Pancreas (tissue), 10 donors: ENCODE measurements at regions not wholly inside any gene's neighbourhood (a gene's known extent, or its start where the extent isn't known, plus 50 kb on each side); places are given as distances from the start of the nearest gene placed in this dataset.

Experiments
- ATAC-seq, 4 donors: fragments of 200-7000 bp; cut with Tn5 transposase; one replicate each; pipeline versions ENCODE4 v1.8.0 to v1.9.1; 2020; ENCODE audit warnings: mild to moderate bottlenecking in 4 of 4, moderate library complexity in 4 of 4
- DNase-seq, 6 donors: peaks; one replicate each; pipeline ENCODE4 v3.0.0-alpha.2; 2020
- FAIRE-seq: peaks from 2 replicates; lab custom pipeline; 2012; peaks lifted over from hg19 to GRCh38; lab: Jason Lieb, UNC
- H3K27ac ChIP-seq, 4 donors: fragments of 200-600 bp; sonication (generic); 1 replicate in 3 of 4; 2 replicates in 1 of 4; pipeline versions ENCODE4 v1.5.0 to v1.8.0; 2020
- H3K27me3 ChIP-seq, 4 donors: fragments of 200-600 bp; one replicate each; pipeline ENCODE4 v1.8.0; 2021
- H3K36me3 ChIP-seq, 3 donors: fragments of 200-600 bp; sonication (generic) in 1 of 3; one replicate each; pipeline versions ENCODE4 v1.5.0 to v1.8.0; 2020 to 2021
- H3K4me1 ChIP-seq, 3 donors: fragments of 200-600 bp; one replicate each; pipeline ENCODE4 v1.8.0; 2021
- H3K4me3 ChIP-seq, 4 donors: fragments of 200-600 bp; sonication (generic) in 2 of 4; one replicate each; pipeline versions ENCODE4 v1.5.0 to v1.8.0; 2020 to 2021
- H3K9me3 ChIP-seq, 4 donors: fragments of 200-600 bp; one replicate each; pipeline ENCODE4 v1.8.0; 2021
- CTCF ChIP-seq, 4 donors: fragments of 200-600 bp; sonication (generic) in 3 of 4; IDR thresholded peaks; one replicate each; pipeline versions ENCODE4 v1.5.0 to v1.8.0; 2021; ENCODE audit warnings: antibody characterized with exemption in 4 of 4
- WGBS, 2 donors: extraction: QIAGEN DNeasy Blood & Tissue Kit; methylation state at CpG; one replicate each; pipeline ENCODE4 v1.1.7; 2013; 5-methylcytosine and 5-hydroxymethylcytosine counted together
- intact Hi-C, 3 donors: fragments of 100-400 bp; cut with DNase I; formaldehyde crosslinking; loops; one replicate each; pipeline versions ENCODE4 v1.11.1 to v1.14.2; 2022
- donor health status: healthy with polysubstance abuse.
- donor health status: DM: no; HTN: no; CAD: no; lungs with moderate emphysema.
- donor health status: DM: no; HTN: no; CAD: no.
- donor health status: control.
- donor health status: control.
- donor health status: Bipolar disorder and iron deficiency.
- donor health status: DM: yes; HTN: yes; CAD: no.
- donor health status: DM: no; HTN: no; CAD: no.
- donor health status: DM: no; HTN: no; CAD: no.
- donor health status: DM: yes; HTN: yes; CAD: no.

- Histone ChIP-seq H3K9me3 (no peaks in the 10 kb centered on the region), H3K36me3 (no peaks in the 10 kb centered on the region), H3K27me3 (no peaks in the 10 kb centered on the region), H3K4me1 (no peaks in the 10 kb centered on the region), H3K27ac (no peak overlapping the region), H3K4me3 (no peak overlapping the region)
- FAIRE-seq (no peak), DNase-seq (no peak), ATAC-seq (no peak)
- WGBS, 2 donors = 56 to 65% methylated on average over 2 of the region's 2 CpGs
- no peak for TF ChIP-seq CTCF (IDR thresholded peaks at IDR 0.05)
- intact Hi-C loops = no loop called here
Observed at GRCh38 chr9:107710953-107711352, 221.4 kb upstream of the KLF4 start.

DNA sequence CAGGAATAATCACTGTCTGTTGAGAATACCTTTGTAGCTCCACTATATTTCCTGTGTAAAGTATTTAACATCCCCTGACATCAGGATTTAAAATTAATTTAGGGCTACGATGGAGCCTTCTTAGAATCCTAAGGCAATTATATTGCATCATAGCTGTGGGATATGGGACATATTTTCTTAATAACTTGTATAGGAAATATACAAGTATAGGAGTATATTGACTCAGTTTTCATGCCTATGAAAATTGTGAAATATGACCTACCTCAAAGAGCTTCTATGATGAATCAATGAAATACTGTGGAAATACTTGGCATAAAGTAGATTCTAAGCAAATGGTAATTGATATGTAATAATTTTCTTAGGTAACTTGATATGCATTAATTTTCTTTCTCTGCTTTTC, 221.0 kb upstream of the KLF4 start:
- Histone ChIP-seq H3K27me3 (no peaks in the 10 kb centered on the region), H3K36me3 (no peaks in the 10 kb centered on the region), H3K4me1 (no peaks in the 10 kb centered on the region), H3K4me3 (no peak overlapping the region), H3K9me3 (no peaks in the 10 kb centered on the region), H3K27ac (no peak overlapping the region)
- TF ChIP-seq CTCF (IDR thresholded peaks at IDR 0.05) = no peak
- FAIRE-seq (no peak), ATAC-seq (no peak), DNase-seq (no peak)
- 39 to 65% methylated on average over 1 of the region's 1 CpG for WGBS, 2 donors
- intact Hi-C loops = no loop called here

GRCh38 chr9:107708791-107709190, 219.2 kb upstream of the KLF4 start:
- no peak for TF ChIP-seq CTCF (IDR thresholded peaks at IDR 0.05)
- no peak for FAIRE-seq

GRCh38 chr9:107707915-107708441, 218.4 kb upstream of the KLF4 start:
- ATAC-seq (peak in 2 of 4 donors; percentile 17 to 32), FAIRE-seq (no peak), DNase-seq (no peak)
- intact Hi-C loops = no loop called here
- H3K9me3 ChIP-seq = no peaks in the 10 kb centered on the region
- H3K36me3 ChIP-seq = no peaks in the 10 kb centered on the region
- no peaks in the 10 kb centered on the region for H3K27me3 ChIP-seq
- no peaks in the 10 kb centered on the region for H3K4me1 ChIP-seq
- H3K27ac ChIP-seq = no peak overlapping the region
- 79 to 83% methylated on average over 7 of the region's 7 CpGs for WGBS, 2 donors
- TF ChIP-seq CTCF (IDR thresholded peaks at IDR 0.05) = no peak
- no peak overlapping the region for H3K4me3 ChIP-seq

More at GRCh38 chr9:107708791-107709190, 219.2 kb upstream of the KLF4 start:
- no peak for ATAC-seq
- no peak for DNase-seq
- Histone ChIP-seq H3K4me3 (no peak overlapping the region), H3K27ac (no peak overlapping the region), H3K4me1 (no peaks in the 10 kb centered on the region), H3K27me3 (no peaks in the 10 kb centered on the region), H3K36me3 (no peaks in the 10 kb centered on the region), H3K9me3 (no peaks in the 10 kb centered on the region)
- 71 to 86% methylated on average over 2 of the region's 2 CpGs for WGBS, 2 donors
- intact Hi-C loops = no loop called here

- no peaks in the 10 kb centered on the region for H3K27me3 ChIP-seq
- no peaks in the 10 kb centered on the region for H3K36me3 ChIP-seq
- FAIRE-seq = no peak
- no peaks in the 10 kb centered on the region for H3K4me1 ChIP-seq
- TF ChIP-seq CTCF (IDR thresholded peaks at IDR 0.05) = no peak
- intact Hi-C loops = no loop called here
- peak in 1 of 4 donors; percentile 27 for ATAC-seq
- WGBS, 2 donors = 41 to 76% methylated on average over 6 of the region's 6 CpGs
- no peak for DNase-seq
- H3K4me3 ChIP-seq = no peak overlapping the region
- no peaks in the 10 kb centered on the region for H3K9me3 ChIP-seq
- H3K27ac ChIP-seq = no peak overlapping the region
Observed at GRCh38 chr9:107707428-107707837, 217.9 kb upstream of the KLF4 start.
